DOHH2 (cell line): ENCODE measurements at regions not wholly inside any gene's neighbourhood (a gene's known extent, or its start where the extent isn't known, plus 50 kb on each side); places are given as distances from the start of the nearest gene placed in this dataset.

Experiments used
- H3F3A ChIP-seq: fragments of 200-600 bp; sonication (generic), shearing (Covaris generic); 2 replicates; pipeline ENCODE4 v1.6.0; 2016; ENCODE audit warnings: antibody characterized with exemption, mild to moderate bottlenecking; ENCODE audit not compliant: control insufficient read depth, insufficient read depth
- H3K27ac ChIP-seq: fragments of 200-600 bp; sonication (generic); 2 replicates; pipeline ENCODE4 v1.5.1; 2014; ENCODE audit warnings: low read depth, mild to moderate bottlenecking, low read length, moderate library complexity
- H3K27me3 ChIP-seq: fragments of 200-600 bp; sonication (generic); 2 replicates; pipeline ENCODE4 v1.6.1; 2014; ENCODE audit warnings: mild to moderate bottlenecking, low read length, mixed read lengths; ENCODE audit not compliant: control insufficient read depth
- H3K36me3 ChIP-seq: fragments of 200-600 bp; sonication (generic); 2 replicates; pipeline ENCODE4 v1.6.1; 2014; ENCODE audit warnings: mild to moderate bottlenecking, low read length, moderate library complexity, mixed read lengths; ENCODE audit not compliant: control insufficient read depth
- H3K4me1 ChIP-seq: fragments of 200-600 bp; sonication (generic); 2 replicates; pipeline ENCODE4 v1.6.1; 2014; ENCODE audit warnings: mild to moderate bottlenecking, low read length, mixed read lengths; ENCODE audit not compliant: control insufficient read depth
- H3K4me2 ChIP-seq: fragments of 200-600 bp; sonication (generic); 2 replicates; pipeline ENCODE4 v1.6.0; 2014; ENCODE audit warnings: mild to moderate bottlenecking, low read length, moderate library complexity
- H3K4me3 ChIP-seq: fragments of 200-600 bp; sonication (generic); 2 replicates; pipeline ENCODE4 v1.5.1; 2014; ENCODE audit warnings: mild to moderate bottlenecking, low read length, mixed read lengths
- H3K79me2 ChIP-seq: fragments of 200-600 bp; sonication (generic); 2 replicates; pipeline ENCODE4 v1.6.1; 2014; ENCODE audit warnings: mild to moderate bottlenecking, low read length, mixed read lengths; ENCODE audit not compliant: control insufficient read depth
- H3K9me2 ChIP-seq: fragments of 200-600 bp; sonication (generic); replicated peaks from 2 replicates; pipeline ENCODE4 v1.6.1; 2014; ENCODE audit warnings: mild to moderate bottlenecking, low read length, mixed read lengths; ENCODE audit not compliant: control insufficient read depth
- H3K9me3 ChIP-seq: fragments of 200-600 bp; sonication (generic); 2 replicates; pipeline ENCODE4 v1.6.1; 2014; ENCODE audit warnings: antibody characterized with exemption, low read length, mixed read lengths; ENCODE audit not compliant: control insufficient read depth, insufficient read depth
- H4K20me1 ChIP-seq: fragments of 200-600 bp; sonication (generic); 2 replicates; pipeline ENCODE4 v1.6.0; 2014; ENCODE audit warnings: low read depth, mild to moderate bottlenecking, antibody characterized with exemption, low read length, moderate library complexity; ENCODE audit not compliant: control insufficient read depth, insufficient read depth
- EZH2phosphoT487 ChIP-seq: fragments of 200-600 bp; sonication (generic); IDR thresholded peaks from 2 replicates; pipeline ENCODE4 v1.6.1; 2017; ENCODE audit warnings: borderline replicate concordance, mild to moderate bottlenecking, antibody characterized with exemption, low read length, moderate library complexity, mixed read lengths
- TF ChIP-seq, protein P1 (sequence below): fragments of 200-600 bp; sonication (generic); IDR thresholded peaks from one replicate; pipeline ENCODE4 v1.5.1; 2014; ENCODE audit warnings: antibody characterized with exemption, mild to moderate bottlenecking, low read depth, low read length; ENCODE audit not compliant: poor library complexity, severe bottlenecking

DNA sequence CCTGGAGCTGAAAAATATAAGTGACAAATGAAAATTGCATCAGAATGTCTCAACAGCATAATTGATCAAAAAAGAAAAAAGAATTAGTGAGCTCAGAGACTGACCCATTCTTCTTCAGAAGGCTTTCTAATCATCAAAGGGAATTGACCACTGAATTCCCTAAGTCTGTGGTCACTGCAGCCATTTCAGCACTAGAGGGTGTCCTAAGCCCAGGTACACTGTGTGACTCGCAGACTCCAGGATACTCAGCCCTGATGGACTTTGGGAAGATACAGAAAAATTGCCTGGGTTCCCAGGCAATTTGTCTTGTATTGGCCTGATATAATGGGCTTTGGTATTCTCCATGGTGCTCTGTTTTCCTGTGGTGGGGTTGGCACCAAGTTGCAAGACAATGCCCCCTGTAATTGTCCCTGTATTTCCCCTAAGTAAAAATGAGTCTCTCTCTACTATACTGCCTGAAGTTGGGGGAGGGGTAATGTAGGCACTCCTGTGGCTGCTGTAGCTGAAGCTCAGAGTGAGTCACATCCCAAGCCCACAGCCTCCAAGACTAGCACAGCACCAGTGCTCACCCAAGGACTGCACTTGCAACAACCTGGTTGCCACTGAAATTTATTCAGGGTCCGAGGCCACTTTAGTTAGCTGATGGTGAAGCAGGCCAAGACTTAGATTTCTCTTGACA, 256.0 kb upstream of the STAC start:
- Histone ChIP-seq H3K36me3 (no peaks in the 10 kb centered on the region), H3K4me2 (no peak overlapping the region), H3F3A (no peaks in the 10 kb centered on the region), H3K9me3 (no peaks in the 10 kb centered on the region), H4K20me1 (no peaks in the 10 kb centered on the region), H3K27me3 (no peaks in the 10 kb centered on the region), H3K79me2 (no peaks in the 10 kb centered on the region), H3K9me2 (no peaks in the 10 kb centered on the region; the same call in 1 of the 2 replicates), H3K4me1 (no peaks in the 10 kb centered on the region), H3K27ac (no peak overlapping the region), H3K4me3 (no peak overlapping the region)
- TF ChIP-seq EZH2phosphoT487, result no peak
- TF ChIP-seq, protein P1, sequence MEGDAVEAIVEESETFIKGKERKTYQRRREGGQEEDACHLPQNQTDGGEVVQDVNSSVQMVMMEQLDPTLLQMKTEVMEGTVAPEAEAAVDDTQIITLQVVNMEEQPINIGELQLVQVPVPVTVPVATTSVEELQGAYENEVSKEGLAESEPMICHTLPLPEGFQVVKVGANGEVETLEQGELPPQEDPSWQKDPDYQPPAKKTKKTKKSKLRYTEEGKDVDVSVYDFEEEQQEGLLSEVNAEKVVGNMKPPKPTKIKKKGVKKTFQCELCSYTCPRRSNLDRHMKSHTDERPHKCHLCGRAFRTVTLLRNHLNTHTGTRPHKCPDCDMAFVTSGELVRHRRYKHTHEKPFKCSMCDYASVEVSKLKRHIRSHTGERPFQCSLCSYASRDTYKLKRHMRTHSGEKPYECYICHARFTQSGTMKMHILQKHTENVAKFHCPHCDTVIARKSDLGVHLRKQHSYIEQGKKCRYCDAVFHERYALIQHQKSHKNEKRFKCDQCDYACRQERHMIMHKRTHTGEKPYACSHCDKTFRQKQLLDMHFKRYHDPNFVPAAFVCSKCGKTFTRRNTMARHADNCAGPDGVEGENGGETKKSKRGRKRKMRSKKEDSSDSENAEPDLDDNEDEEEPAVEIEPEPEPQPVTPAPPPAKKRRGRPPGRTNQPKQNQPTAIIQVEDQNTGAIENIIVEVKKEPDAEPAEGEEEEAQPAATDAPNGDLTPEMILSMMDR, result no peak

DNA sequence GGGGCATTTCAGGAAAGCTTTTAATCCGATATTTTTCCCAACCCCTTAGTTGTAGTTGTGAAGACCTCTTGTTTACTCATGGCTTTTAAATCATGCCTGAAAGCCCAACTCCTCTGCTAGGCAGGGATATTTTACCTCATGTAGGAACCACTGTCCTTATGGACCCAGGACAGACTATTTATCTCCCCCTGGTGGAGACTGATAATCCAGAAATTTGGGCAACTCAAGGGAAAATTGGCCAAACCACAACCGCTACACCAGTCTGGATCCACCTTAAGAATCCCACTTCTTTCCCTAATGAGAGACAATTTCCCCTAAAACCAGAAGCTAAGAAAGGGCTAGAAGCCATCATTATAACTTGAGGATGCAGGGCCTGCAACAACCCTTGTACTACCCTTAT, 248.1 kb upstream of the STAC start:
- no peaks in the 10 kb centered on the region for H3K9me2 ChIP-seq
- H3K9me3 ChIP-seq, result no peaks in the 10 kb centered on the region
- no peaks in the 10 kb centered on the region for H3K4me1 ChIP-seq
- no peak overlapping the region for H3K27ac ChIP-seq
- TF ChIP-seq EZH2phosphoT487, result no peak
- TF ChIP-seq, protein P1, result no peak
- H3K4me2 ChIP-seq, result no peak overlapping the region
- H3F3A ChIP-seq, result no peaks in the 10 kb centered on the region
- no peaks in the 10 kb centered on the region for H3K27me3 ChIP-seq
- no peaks in the 10 kb centered on the region for H4K20me1 ChIP-seq
- no peaks in the 10 kb centered on the region for H3K79me2 ChIP-seq
- H3K4me3 ChIP-seq, result no peak overlapping the region
- no peaks in the 10 kb centered on the region for H3K36me3 ChIP-seq

DNA sequence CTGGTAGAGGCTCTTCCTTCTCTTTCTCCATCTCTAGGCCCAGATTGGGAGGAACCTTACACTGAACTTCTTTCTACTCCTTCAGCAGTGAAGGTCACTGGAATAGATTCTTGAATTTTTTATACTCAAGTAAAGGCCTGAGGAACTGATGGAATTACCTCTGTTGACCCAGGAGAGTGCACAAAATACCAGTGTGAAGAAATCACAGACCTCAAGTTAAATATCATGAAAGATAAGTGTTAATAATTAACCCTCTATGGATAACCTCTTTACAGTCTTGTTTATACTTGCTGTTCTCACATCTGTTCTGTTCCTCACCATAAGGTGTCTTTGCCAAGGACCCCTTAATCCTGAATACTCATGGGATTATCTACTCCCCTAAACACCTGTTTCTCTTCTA, 244.4 kb upstream of the STAC start:
- Histone ChIP-seq H3K4me3 (no peak overlapping the region), H3K9me2 (no peaks in the 10 kb centered on the region), H3K36me3 (no peaks in the 10 kb centered on the region), H3K4me1 (no peaks in the 10 kb centered on the region), H3F3A (no peaks in the 10 kb centered on the region), H3K9me3 (no peaks in the 10 kb centered on the region), H3K4me2 (no peak overlapping the region), H4K20me1 (no peaks in the 10 kb centered on the region), H3K27me3 (no peaks in the 10 kb centered on the region), H3K27ac (no peak overlapping the region), H3K79me2 (no peaks in the 10 kb centered on the region)
- no peak for TF ChIP-seq EZH2phosphoT487
- TF ChIP-seq, protein P1, result no peak
